GM12891 (cell line): ENCODE measurements at regions not wholly inside any gene's neighbourhood (a gene's known extent, or its start where the extent isn't known, plus 50 kb on each side); places are given as distances from the start of the nearest gene placed in this dataset.

Experiments
- DNase-seq: peaks from one replicate; pipeline ENCODE4 v3.0.0; 2011; ENCODE audit warnings: low spot score; ENCODE audit not compliant: insufficient read length
- FAIRE-seq: peaks from 2 replicates; lab custom pipeline; 2011; peaks lifted over from hg19 to GRCh38; lab: Jason Lieb, UNC
- PAX5 ChIP-seq: IDR thresholded peaks from 2 replicates; pipeline ENCODE4 v1.6.1; 2011; ENCODE audit warnings: low read length, moderate library complexity, mild to moderate bottlenecking; ENCODE audit not compliant: insufficient read depth, severe bottlenecking
- POLR2A ChIP-seq: IDR thresholded peaks from 2 replicates; pipeline ENCODE4 v1.6.1; 2011; ENCODE audit warnings: low read depth, low read length, control low read depth
- POLR2AphosphoS5 ChIP-seq: IDR thresholded peaks from 2 replicates; pipeline ENCODE4 v1.6.1; 2011; ENCODE audit warnings: low read depth, low read length, control low read depth
- POU2F2 ChIP-seq: IDR thresholded peaks from 2 replicates; pipeline ENCODE4 v1.6.1; 2011; ENCODE audit warnings: low read depth, mild to moderate bottlenecking, control low read depth, low read length, moderate library complexity
- SPI1 ChIP-seq: IDR thresholded peaks from 2 replicates; pipeline ENCODE4 v1.6.1; 2011; ENCODE audit warnings: low read depth, low read length, control low read depth
- TAF1 ChIP-seq: IDR thresholded peaks from 2 replicates; pipeline ENCODE4 v1.6.1; 2011; ENCODE audit warnings: low read depth, low read length, control low read depth

GRCh38 chr7:13320333-13320732, 632.9 kb downstream of the ARL4A start:
- FAIRE-seq: no peak

DNA sequence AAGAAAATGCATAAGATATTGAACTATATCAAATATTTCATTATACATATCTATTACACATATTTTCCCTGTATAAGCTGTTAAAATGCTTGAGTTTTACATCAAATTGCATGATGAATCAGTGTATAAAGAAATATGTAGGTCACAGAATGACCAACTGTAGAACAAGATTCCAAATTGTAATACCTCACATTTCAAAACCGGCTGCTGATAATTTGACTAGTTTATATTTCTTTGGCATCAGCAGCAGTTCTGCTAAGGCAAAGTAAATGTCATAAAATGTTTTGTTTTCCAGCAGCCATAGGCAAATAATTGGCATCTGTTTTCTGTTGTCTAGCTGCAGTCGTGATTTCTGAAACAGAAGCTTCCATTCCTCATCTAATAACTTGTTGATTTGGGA, 633.9 kb downstream of the ARL4A start:
- FAIRE-seq (no peak), DNase-seq (no peak)
- TF ChIP-seq POLR2A: no peak
- TF ChIP-seq TAF1: no peak
- no peak for TF ChIP-seq POLR2AphosphoS5
- TF ChIP-seq POU2F2: no peak
- no peak for TF ChIP-seq SPI1

More at GRCh38 chr7:13320333-13320732, 632.9 kb downstream of the ARL4A start:
- TF ChIP-seq TAF1 (no peak), POLR2A (no peak), PAX5 (no peak), SPI1 (no peak), POLR2AphosphoS5 (no peak)
- DNase-seq: no peak

DNA sequence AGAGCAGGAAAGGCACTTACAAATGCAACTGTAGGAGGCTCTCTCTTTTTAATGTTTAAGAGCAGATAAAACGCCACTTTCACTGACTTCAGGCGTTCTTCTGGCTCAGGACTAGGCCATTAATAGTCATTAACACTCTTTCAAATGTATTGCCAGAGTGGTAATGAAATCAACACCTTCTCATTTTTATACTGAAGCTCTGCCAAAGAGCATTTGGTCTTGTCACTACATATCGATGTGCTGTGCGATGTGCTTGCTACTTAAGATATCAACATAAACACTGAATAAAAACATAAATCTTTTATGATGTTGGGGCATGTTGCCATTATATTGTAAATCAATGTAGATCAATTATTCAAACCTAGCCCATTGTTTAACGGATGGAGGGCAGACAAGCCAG, 634.7 kb downstream of the ARL4A start:
- TF ChIP-seq PAX5 (no peak), POLR2AphosphoS5 (no peak), POU2F2 (no peak), TAF1 (no peak), POLR2A (no peak), SPI1 (no peak)
- DNase-seq: no peak
- no peak for FAIRE-seq

GRCh38 chr7:13327669-13328068, 640.2 kb downstream of the ARL4A start:
- DNase-seq (no peak), FAIRE-seq (no peak)
- TF ChIP-seq SPI1: no peak
- no peak for TF ChIP-seq POLR2A
- no peak for TF ChIP-seq PAX5
- no peak for TF ChIP-seq POLR2AphosphoS5
- no peak for TF ChIP-seq TAF1
- no peak for TF ChIP-seq POU2F2

- FAIRE-seq: no peak
- TF ChIP-seq POLR2A: no peak
- TF ChIP-seq POLR2AphosphoS5: no peak
- TF ChIP-seq PAX5: no peak
- no peak for TF ChIP-seq TAF1
- TF ChIP-seq POU2F2: no peak
- TF ChIP-seq SPI1: no peak
- DNase-seq: no peak
Observed at GRCh38 chr7:13333371-13333770, 645.9 kb downstream of the ARL4A start.

- no peak for FAIRE-seq
- TF ChIP-seq POLR2A (no peak), SPI1 (no peak), TAF1 (no peak), PAX5 (no peak), POLR2AphosphoS5 (no peak), POU2F2 (no peak)
- DNase-seq: no peak
Observed at GRCh38 chr7:13336227-13336626, 648.8 kb downstream of the ARL4A start.

DNA sequence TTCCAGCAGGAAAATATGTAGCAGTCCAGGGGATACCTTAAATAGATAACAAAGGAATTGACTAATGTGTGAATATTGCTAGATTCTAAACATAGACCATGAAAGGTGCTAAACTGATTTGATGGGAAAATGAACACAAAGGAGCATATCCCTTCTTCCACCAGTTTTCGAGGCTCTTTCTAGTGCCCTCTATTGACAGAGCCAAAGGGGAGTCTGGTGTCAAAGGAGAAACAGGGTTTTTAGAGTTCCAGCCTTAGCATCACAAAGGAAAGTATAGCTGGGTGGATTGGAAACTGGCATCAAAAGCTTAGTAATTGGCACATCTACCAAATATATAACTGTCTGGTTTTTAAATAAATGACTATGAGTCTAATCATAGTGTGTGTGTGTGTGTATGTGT, 636.8 kb downstream of the ETV1 start:
- TF ChIP-seq TAF1 (no peak), POU2F2 (no peak), SPI1 (no peak), PAX5 (no peak), POLR2AphosphoS5 (no peak), POLR2A (no peak)
- FAIRE-seq (no peak), DNase-seq (no peak)

- TF ChIP-seq POLR2AphosphoS5 (no peak), POU2F2 (no peak), TAF1 (no peak), PAX5 (no peak), SPI1 (no peak), POLR2A (no peak)
- DNase-seq (no peak), FAIRE-seq (no peak)
Observed at GRCh38 chr7:13359656-13360055, 629.8 kb downstream of the ETV1 start.

DNA sequence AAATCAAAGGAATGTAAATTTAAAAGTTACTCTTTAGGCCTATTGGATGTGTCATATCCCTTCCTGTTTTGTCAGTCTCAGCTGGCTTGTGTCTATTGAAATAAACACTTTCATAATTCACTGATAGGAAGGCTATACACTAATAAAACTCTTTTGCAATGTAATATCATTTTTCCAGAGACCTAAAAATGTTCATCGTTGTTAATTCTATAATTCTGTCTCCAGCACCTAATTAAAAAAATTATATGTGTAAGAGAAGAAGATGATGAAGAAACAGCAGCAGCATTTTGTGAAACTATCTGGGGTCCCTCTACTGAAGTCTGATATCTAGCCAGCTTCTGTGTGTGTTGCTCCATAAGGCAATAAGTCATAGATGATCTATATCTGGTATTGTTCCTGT, 602.7 kb downstream of the ETV1 start:
- DNase-seq: no peak
- no peak for FAIRE-seq
- TF ChIP-seq POLR2AphosphoS5 (no peak), TAF1 (no peak), PAX5 (no peak), SPI1 (no peak), POLR2A (no peak), POU2F2 (no peak)

GRCh38 chr7:13407911-13408310, 581.6 kb downstream of the ETV1 start:
- TF ChIP-seq PAX5 (no peak), POU2F2 (no peak), POLR2AphosphoS5 (no peak), SPI1 (no peak), TAF1 (no peak), POLR2A (no peak)
- FAIRE-seq (no peak), DNase-seq (no peak)
